ENCODE measurements at regions not wholly inside any gene's neighbourhood (a gene's known extent, or its start where the extent isn't known, plus 50 kb on each side); places are given as distances from the start of the nearest gene placed in this dataset.

GRCh38 chr2:71949537-71949798 is 198.2 kb downstream of the CYP26B1 start:
- no peak for TF ChIP-seq CTCF (IDR thresholded peaks at IDR 0.05)
- TF ChIP-seq EZH2phosphoT487 (IDR thresholded peaks at IDR 0.05) = no peak

All from neural progenitor cell (in vitro differentiated cells).